Stimulated activated CD4-positive, alpha-beta T cell treated with anti-CD3 and anti-CD28 coated beads, Interleukin-2, amount 100 ng/mL, for 48 hours (primary cell): ENCODE measurements at regions not wholly inside any gene's neighbourhood (a gene's known extent, or its start where the extent isn't known, plus 50 kb on each side); places are given as distances from the start of the nearest gene placed in this dataset.
"Not testable (repeated sequence)": the region's sequence is repeated elsewhere in the genome, so short reads cannot be mapped to it uniquely, and the experiment has no call there.

Experiments
- DNase-seq, 2 donors: peaks; one replicate each; pipeline ENCODE4 v3.0.0-alpha.2; 2020

GRCh38 chr1:221988829-221989228, 246.9 kb upstream of the DUSP10 start:
- no peak for DNase-seq

- DNase-seq = no peak
These were observed 246.1 kb upstream of the DUSP10 start for GRCh38 chr1:221987860-221988520.

- no peak for DNase-seq
These were observed 241.6 kb upstream of the DUSP10 start for GRCh38 chr1:221983444-221983843.

GRCh38 chr1:221981461-221981860, 239.6 kb upstream of the DUSP10 start:
- DNase-seq = no peak

- no peak for DNase-seq
These were observed 237.6 kb upstream of the DUSP10 start for GRCh38 chr1:221979444-221980032.

- DNase-seq = not testable (repeated sequence)
These were observed 236.9 kb upstream of the DUSP10 start for GRCh38 chr1:221978631-221979334.

- DNase-seq = not testable (repeated sequence)
These were observed 231.9 kb upstream of the DUSP10 start for GRCh38 chr1:221973787-221974186.

- no peak for DNase-seq
These were observed 230.7 kb upstream of the DUSP10 start for GRCh38 chr1:221972276-221973235.

GRCh38 chr1:221971035-221971434, 229.1 kb upstream of the DUSP10 start:
- DNase-seq = not testable (repeated sequence)

- DNase-seq = not testable (repeated sequence)
These were observed 227.5 kb upstream of the DUSP10 start for GRCh38 chr1:221969298-221969858.

- not testable (repeated sequence) for DNase-seq
These were observed 225.6 kb upstream of the DUSP10 start for GRCh38 chr1:221967538-221967937.

GRCh38 chr1:221966888-221967287, 225.0 kb upstream of the DUSP10 start:
- DNase-seq = not testable (repeated sequence)

GRCh38 chr1:221965891-221966290, 224.0 kb upstream of the DUSP10 start:
- DNase-seq = not testable (repeated sequence)

- no peak for DNase-seq
These were observed 223.4 kb upstream of the DUSP10 start for GRCh38 chr1:221965252-221965651.

GRCh38 chr1:221963742-221964141, 221.9 kb upstream of the DUSP10 start:
- no peak for DNase-seq

GRCh38 chr1:221962385-221962784, 220.5 kb upstream of the DUSP10 start:
- DNase-seq = no peak

GRCh38 chr1:221961532-221962292, 219.8 kb upstream of the DUSP10 start:
- DNase-seq = peak; percentile 14 to 15

GRCh38 chr1:221958161-221958562, 216.3 kb upstream of the DUSP10 start:
- not testable (repeated sequence) for DNase-seq

GRCh38 chr1:221957350-221957749, 215.5 kb upstream of the DUSP10 start:
- not testable (repeated sequence) for DNase-seq

- DNase-seq = no peak
These were observed 208.1 kb upstream of the DUSP10 start for GRCh38 chr1:221949996-221950395.

GRCh38 chr1:221948459-221948858, 206.6 kb upstream of the DUSP10 start:
- DNase-seq = no peak

GRCh38 chr1:221947731-221948130, 205.8 kb upstream of the DUSP10 start:
- DNase-seq = no peak
